Cardiac muscle cell (in vitro differentiated cells and primary cell): ENCODE measurements at regions not wholly inside any gene's neighbourhood (a gene's known extent, or its start where the extent isn't known, plus 50 kb on each side); places are given as distances from the start of the nearest gene placed in this dataset.

ENCODE experiments used
- DNase-seq, 2 donors: peaks; one replicate each; pipeline versions ENCODE4 v3.0.0 to v3.0.0-alpha.2; 2010 to 2017; ENCODE audit warnings: low read depth in 1 of 2, low spot score in 1 of 2
- H3K27ac ChIP-seq: fragments of 200-600 bp; sonication (generic); 2 replicates; pipeline ENCODE4 v1.5.1; 2016
- H3K27me3 ChIP-seq: fragments of 200-600 bp; sonication (generic); 2 replicates; pipeline ENCODE4 v1.6.0; 2016; ENCODE audit warnings: control low read depth
- H3K36me3 ChIP-seq: fragments of 200-600 bp; sonication (generic); 2 replicates; pipeline ENCODE4 v1.5.1; 2016; ENCODE audit warnings: control low read depth
- H3K4me1 ChIP-seq: fragments of 200-600 bp; sonication (generic); 2 replicates; pipeline ENCODE4 v1.8.1; 2017; ENCODE audit warnings: low read depth, mild to moderate bottlenecking, mixed run types
- H3K4me3 ChIP-seq: fragments of 200-600 bp; sonication (generic); 2 replicates; pipeline ENCODE4 v1.5.1; 2016; ENCODE audit warnings: mild to moderate bottlenecking
- H3K9me3 ChIP-seq: fragments of 200-600 bp; sonication (generic); 2 replicates; pipeline ENCODE4 v1.5.1; 2017; ENCODE audit warnings: low read depth, mild to moderate bottlenecking, control low read depth
- CTCF ChIP-seq: IDR thresholded peaks from 2 replicates; pipeline ENCODE4 v1.5.1; 2012; ENCODE audit warnings: low read depth, mild to moderate bottlenecking, low read length

- Histone ChIP-seq H3K36me3 (no peaks in the 10 kb centered on the region), H3K4me1 (no peaks in the 10 kb centered on the region), H3K9me3 (no peaks in the 10 kb centered on the region), H3K4me3 (no peak overlapping the region), H3K27ac (no peak overlapping the region), H3K27me3 (no peaks in the 10 kb centered on the region)
- no peak for DNase-seq
- TF ChIP-seq CTCF = no peak
These were observed 466.7 kb downstream of the GASK1B start for GRCh38 chr4:157706155-157706554.

DNA sequence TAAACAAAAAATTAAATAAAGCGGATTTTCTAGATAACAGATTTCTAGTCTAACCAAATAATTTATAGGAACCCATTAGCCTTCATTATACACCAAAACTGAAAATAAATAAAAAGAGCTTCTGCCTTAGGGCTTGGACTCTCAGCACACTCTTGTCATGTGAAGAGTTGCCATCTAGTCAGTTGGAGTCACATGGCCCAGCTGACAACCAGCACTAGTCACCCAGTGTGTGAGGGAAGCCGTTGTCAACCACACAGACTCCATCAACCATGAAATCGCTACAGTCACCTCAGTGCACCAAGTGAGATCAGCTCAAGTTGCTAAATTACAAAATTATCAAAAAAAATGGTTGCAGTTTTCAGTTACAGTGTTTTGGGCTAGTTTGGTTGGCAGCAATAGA lies 470.0 kb downstream of the GASK1B start:
- no peak for DNase-seq
- Histone ChIP-seq H3K4me1 (no peaks in the 10 kb centered on the region), H3K9me3 (no peaks in the 10 kb centered on the region), H3K27ac (no peak overlapping the region), H3K4me3 (no peak overlapping the region), H3K27me3 (no peaks in the 10 kb centered on the region), H3K36me3 (no peaks in the 10 kb centered on the region)
- TF ChIP-seq CTCF = no peak

- H3K9me3 ChIP-seq = no peaks in the 10 kb centered on the region
- no peak overlapping the region for H3K27ac ChIP-seq
- no peaks in the 10 kb centered on the region for H3K4me1 ChIP-seq
- H3K4me3 ChIP-seq = no peak overlapping the region
- DNase-seq = no peak
- H3K27me3 ChIP-seq = no peaks in the 10 kb centered on the region
- no peaks in the 10 kb centered on the region for H3K36me3 ChIP-seq
- no peak for TF ChIP-seq CTCF
These were observed 471.2 kb downstream of the GASK1B start for GRCh38 chr4:157701695-157701994.

GRCh38 chr4:157700898-157701694 lies 471.7 kb downstream of the GASK1B start:
- H3K27me3 ChIP-seq = no peaks in the 10 kb centered on the region
- no peak overlapping the region for H3K27ac ChIP-seq
- peak in 1 of 2 donors; percentile 6 for DNase-seq
- H3K36me3 ChIP-seq = no peaks in the 10 kb centered on the region
- TF ChIP-seq CTCF = no peak
- no peaks in the 10 kb centered on the region for H3K9me3 ChIP-seq
- no peaks in the 10 kb centered on the region for H3K4me1 ChIP-seq
- no peak overlapping the region for H3K4me3 ChIP-seq

DNA sequence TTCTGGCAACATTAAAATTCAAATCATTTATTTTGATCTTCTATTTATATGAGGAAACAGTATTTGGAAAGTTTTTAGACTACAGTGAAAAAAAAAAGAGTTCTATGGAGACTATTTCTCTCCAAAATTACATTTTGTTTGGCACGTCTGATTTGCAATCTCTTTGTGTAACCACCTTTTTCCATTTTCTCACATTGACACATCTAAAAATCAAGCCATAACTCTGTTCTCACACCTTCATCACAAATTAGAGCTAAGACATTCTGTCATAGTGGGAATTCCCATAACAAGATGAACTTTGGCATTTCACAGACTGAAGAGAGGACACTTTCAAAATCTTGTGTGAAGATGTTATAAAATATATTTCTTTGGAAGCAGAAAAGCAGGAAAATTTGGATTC lies 468.9 kb downstream of the GRIA2 start:
- Histone ChIP-seq H3K4me1 (no peaks in the 10 kb centered on the region), H3K27ac (no peak overlapping the region), H3K27me3 (no peaks in the 10 kb centered on the region), H3K4me3 (no peak overlapping the region), H3K36me3 (no peaks in the 10 kb centered on the region), H3K9me3 (no peaks in the 10 kb centered on the region)
- no peak for DNase-seq
- no peak for TF ChIP-seq CTCF
